IMR-90 (cell line): ENCODE measurements at regions not wholly inside any gene's neighbourhood (a gene's known extent, or its start where the extent isn't known, plus 50 kb on each side); places are given as distances from the start of the nearest gene placed in this dataset.
A peak's percentile ranks its signal among the peaks of the same experiment; 100 is the strongest.

Experiments used
- ATAC-seq: fragments of 200-7000 bp; cut with Tn5 transposase; 2 replicates; pipeline ENCODE4 v1.9.1; 2020; ENCODE audit warnings: low read depth, mild to moderate bottlenecking, moderate library complexity
- BruUV-seq: library from RNA; stranded (reverse); fragments of 400-500 nt; replicated peaks from 2 replicates; lab custom pipeline; 2021; lab: Mats Ljungman, UMichigan
- CTCF ChIA-PET: fragments of 300-600 bp; formaldehyde crosslinking; extraction: SDS; loops from one replicate; lab custom pipeline; 2021; ENCODE audit warnings: antibody characterized with exemption; lab: Yijun Ruan, JAX
- POLR2A ChIA-PET: fragments of 300-600 bp; sonication (Branson Sonifier 250); formaldehyde crosslinking; loops from one replicate; lab custom pipeline; 2022; ENCODE audit warnings: antibody characterized with exemption; ENCODE audit not compliant: unreplicated experiment; lab: Charles Lee
- DNase-seq: peaks from one replicate; pipeline ENCODE4 v3.0.0; 2013
- H2AFZ ChIP-seq: replicated peaks from 2 replicates; pipeline ENCODE3; 2013; ENCODE audit warnings: low read length, mild to moderate bottlenecking; ENCODE audit not compliant: poor library complexity
- H2AK5ac ChIP-seq: 2 replicates; pipeline ENCODE4 v1.6.1; 2013; ENCODE audit warnings: low read depth, low read length, inconsistent platforms
- H2AK9ac ChIP-seq: replicated peaks from 2 replicates; pipeline ENCODE3; 2013; ENCODE audit warnings: mild to moderate bottlenecking, low read depth, low read length, moderate library complexity; ENCODE audit not compliant: poor library complexity
- H2BK120ac ChIP-seq: 2 replicates; pipeline ENCODE4 v1.6.1; 2013; ENCODE audit warnings: low read depth, low read length, inconsistent platforms
- H2BK15ac ChIP-seq: 3 replicates; pipeline ENCODE4 v1.6.1; 2013; ENCODE audit warnings: low read depth, low read length, inconsistent platforms
- H2BK20ac ChIP-seq: 2 replicates; pipeline ENCODE4 v1.6.1; 2013; ENCODE audit warnings: low read depth, mild to moderate bottlenecking, inconsistent platforms, low read length, moderate library complexity
- H2BK5ac ChIP-seq: 2 replicates; pipeline ENCODE4 v1.6.1; 2013; ENCODE audit warnings: mild to moderate bottlenecking, low read depth, low read length, inconsistent platforms; ENCODE audit not compliant: poor library complexity, severe bottlenecking
- H3K14ac ChIP-seq: replicated peaks from 2 replicates; pipeline ENCODE4 v1.6.1; 2013; ENCODE audit warnings: low read depth, low read length, inconsistent platforms
- H3K18ac ChIP-seq: 2 replicates; pipeline ENCODE4 v1.6.1; 2013; ENCODE audit warnings: low read depth, low read length, control low read depth
- H3K23ac ChIP-seq: 2 replicates; pipeline ENCODE4 v1.6.1; 2013; ENCODE audit warnings: low read depth, low read length, inconsistent platforms
- H3K27ac ChIP-seq: 2 replicates; pipeline ENCODE4 v1.5.1; 2013; ENCODE audit warnings: mild to moderate bottlenecking, control low read depth, low read length; ENCODE audit not compliant: insufficient read depth
- H3K27me3 ChIP-seq: 2 replicates; pipeline ENCODE4 v1.6.1; 2013; ENCODE audit warnings: low read length; ENCODE audit not compliant: control insufficient read depth, insufficient read depth
- H3K36me3 ChIP-seq: 2 replicates; pipeline ENCODE4 v1.6.1; 2013; ENCODE audit warnings: low read length, mixed read lengths; ENCODE audit not compliant: control insufficient read depth, insufficient read depth
- H3K4ac ChIP-seq: 2 replicates; pipeline ENCODE4 v1.6.1; 2013; ENCODE audit warnings: low read depth, low read length, inconsistent platforms
- H3K4me1 ChIP-seq: 2 replicates; pipeline ENCODE4 v1.6.1; 2013; ENCODE audit warnings: low read length, mixed read lengths; ENCODE audit not compliant: control insufficient read depth, insufficient read depth
- H3K4me2 ChIP-seq: 2 replicates; pipeline ENCODE4 v1.6.1; 2013; ENCODE audit warnings: low read depth, mild to moderate bottlenecking, control low read depth, low read length, moderate library complexity
- H3K4me3 ChIP-seq: 2 replicates; pipeline ENCODE4 v1.5.1; 2013; ENCODE audit warnings: low read depth, mild to moderate bottlenecking, control low read depth, low read length, moderate library complexity; ENCODE audit not compliant: insufficient read depth
- H3K56ac ChIP-seq: 2 replicates; pipeline ENCODE4 v1.6.1; 2013; ENCODE audit warnings: low read length, inconsistent platforms; ENCODE audit not compliant: insufficient read depth; ENCODE audit errors: extremely low read depth
- H3K79me1 ChIP-seq, 2 experiments: 2 replicates each; pipeline ENCODE4 v1.6.1; 2013; ENCODE audit warnings: low read length in 2 of 2, inconsistent platforms in 1 of 2, low read depth in 1 of 2
- H3K9ac ChIP-seq: 2 replicates; pipeline ENCODE4 v1.6.1; 2013; ENCODE audit warnings: low read depth, low read length, control low read depth
- H3K9me1 ChIP-seq: 2 replicates; pipeline ENCODE4 v1.6.1; 2013; ENCODE audit warnings: low read length, inconsistent platforms; ENCODE audit not compliant: insufficient read depth
- H3K9me3 ChIP-seq: 2 replicates; pipeline ENCODE4 v1.6.1; 2013; ENCODE audit warnings: low read length; ENCODE audit not compliant: control insufficient read depth, insufficient read depth
- H4K20me1 ChIP-seq: 2 replicates; pipeline ENCODE4 v1.6.1; 2013; ENCODE audit warnings: low read length, inconsistent platforms; ENCODE audit not compliant: insufficient read depth
- H4K5ac ChIP-seq: 2 replicates; pipeline ENCODE4 v1.6.1; 2013; ENCODE audit warnings: mild to moderate bottlenecking, low read depth, low read length, control low read depth
- H4K8ac ChIP-seq, 2 experiments: 2 replicates each; pipeline ENCODE4 v1.6.1; 2013; ENCODE audit warnings: low read depth in 2 of 2, low read length in 2 of 2, control low read depth in 1 of 2, inconsistent platforms in 1 of 2
- H4K91ac ChIP-seq: 2 replicates; pipeline ENCODE4 v1.6.1; 2013; ENCODE audit warnings: low read depth, low read length, inconsistent platforms; ENCODE audit not compliant: insufficient read depth
- BHLHE40 ChIP-seq: fragments of 150-350 bp; IDR thresholded peaks from 2 replicates; pipeline ENCODE4 v1.6.1; 2016; ENCODE audit warnings: mild to moderate bottlenecking, low read depth, low read length
- CEBPB ChIP-seq: IDR thresholded peaks from 2 replicates; pipeline ENCODE4 v1.6.1; 2012; ENCODE audit warnings: low read depth, low read length, improper control_type of control experiment
- CHD1 ChIP-seq: IDR thresholded peaks from 2 replicates; pipeline ENCODE4 v1.6.1; 2012; ENCODE audit warnings: low read depth, low read length, improper control_type of control experiment
- CTCF ChIP-seq: conservative IDR thresholded peaks from 2 replicates; pipeline ENCODE4 v1.5.1; 2012; ENCODE audit warnings: mild to moderate bottlenecking, low read depth, low read length, improper control_type of control experiment
- ELK1 ChIP-seq: fragments of 150-350 bp; IDR thresholded peaks from 2 replicates; pipeline ENCODE4 v1.6.1; 2016; ENCODE audit warnings: low read depth, mild to moderate bottlenecking, low read length, moderate library complexity, borderline replicate concordance
- FOS ChIP-seq: fragments of 150-350 bp; IDR thresholded peaks from 2 replicates; pipeline ENCODE4 v1.6.1; 2016; ENCODE audit warnings: low read depth, low read length
- MAFK ChIP-seq: IDR thresholded peaks from 2 replicates; pipeline ENCODE4 v1.6.1; 2012; ENCODE audit warnings: low read depth, low read length, improper control_type of control experiment
- MAZ ChIP-seq: IDR thresholded peaks from 2 replicates; pipeline ENCODE4 v1.6.1; 2012; ENCODE audit warnings: low read depth, mild to moderate bottlenecking, low read length, improper control_type of control experiment, moderate library complexity, borderline replicate concordance
- MXI1 ChIP-seq: IDR thresholded peaks from 2 replicates; pipeline ENCODE4 v1.6.1; 2012; ENCODE audit warnings: low read depth, mild to moderate bottlenecking, low read length, moderate library complexity, borderline replicate concordance
- NFE2L2 ChIP-seq: fragments of 150-350 bp; IDR thresholded peaks from 2 replicates; pipeline ENCODE4 v1.6.1; 2016; ENCODE audit warnings: low read depth, mild to moderate bottlenecking, low read length
- POLR2A ChIP-seq: IDR thresholded peaks from 2 replicates; pipeline ENCODE4 v1.6.1; 2012; ENCODE audit warnings: mild to moderate bottlenecking, low read depth, low read length
- RAD21 ChIP-seq: IDR thresholded peaks from 2 replicates; pipeline ENCODE4 v1.6.1; 2012; ENCODE audit warnings: low read length, improper control_type of control experiment
- RCOR1 ChIP-seq: IDR thresholded peaks from 2 replicates; pipeline ENCODE4 v1.6.1; 2012; ENCODE audit warnings: mild to moderate bottlenecking, low read length, improper control_type of control experiment; ENCODE audit not compliant: insufficient replicate concordance
- RFX5 ChIP-seq: IDR thresholded peaks from 2 replicates; pipeline ENCODE4 v1.8.0; 2012; ENCODE audit warnings: low read depth, mild to moderate bottlenecking, low read length, moderate library complexity
- SMC3 ChIP-seq: fragments of 150-350 bp; IDR thresholded peaks from 2 replicates; pipeline ENCODE4 v1.6.1; 2016; ENCODE audit warnings: low read depth, mild to moderate bottlenecking, antibody characterized with exemption, low read length, moderate library complexity
- USF2 ChIP-seq: fragments of 150-350 bp; IDR thresholded peaks from 2 replicates; pipeline ENCODE4 v1.6.1; 2017; ENCODE audit warnings: mild to moderate bottlenecking, antibody characterized with exemption, low read length, low read depth
- WGBS, 2 experiments: methylation state at CpG; one replicate each; pipeline versions ENCODE4 v1.1.5 to v1.1.7; 2013; ENCODE audit warnings: missing lambda C conversion rate in 2 of 2; ENCODE audit not compliant: insufficient read length in 1 of 2; ENCODE audit errors: extremely low coverage in 2 of 2; 5-methylcytosine and 5-hydroxymethylcytosine counted together
- dilution Hi-C: fragments of 300-500 bp; cut with HindIII; formaldehyde crosslinking; loops from one replicate; pipeline ENCODE4 v1.14.3; 2018; ENCODE audit warnings: low sequenced_read_pairs; ENCODE audit not compliant: unreplicated experiment
- in situ Hi-C: fragments of 300-500 bp; cut with MboI; formaldehyde crosslinking; loops from 3 replicates; pipeline ENCODE4 v1.14.3; 2019; ENCODE audit warnings: low sequenced_read_pairs, inconsistent platforms, mixed read lengths
- intact Hi-C: fragments of 100-400 bp; cut with micrococcal nuclease; formaldehyde crosslinking; loops from 2 replicates; pipeline ENCODE4 v1.10.0; 2022

- Histone ChIP-seq H3K36me3 (no peaks in the 10 kb centered on the region), H4K91ac (no peak overlapping the region), H2AFZ (no peak overlapping the region), H3K56ac (no peak overlapping the region), H3K18ac (no peak overlapping the region), H3K79me1 (no peaks in the 10 kb centered on the region), H3K4me3 (no peak overlapping the region), H4K5ac (no peak overlapping the region), H3K4ac (no peak overlapping the region), H3K9ac (no peak overlapping the region), H3K27ac (no peak overlapping the region), H2BK5ac (no peak overlapping the region), H3K4me1 (no peaks in the 10 kb centered on the region), H4K8ac (no peak overlapping the region), H3K27me3 (no peaks in the 10 kb centered on the region; the same call in 1 of the 2 replicates), H3K9me1 (no peaks in the 10 kb centered on the region), H2BK120ac (no peak overlapping the region), H3K23ac (no peak overlapping the region), H2BK15ac (no peak overlapping the region), H2AK5ac (no peak overlapping the region), H3K9me3 (no peaks in the 10 kb centered on the region; the same call in 1 of the 2 replicates), H3K4me2 (no peak overlapping the region), H3K14ac (no peak overlapping the region), H2AK9ac (no peak overlapping the region), H4K20me1 (no peaks in the 10 kb centered on the region), H2BK20ac (no peak overlapping the region)
- WGBS, 2 experiments, result 78% methylated on average over 1 of the region's 1 CpG; no CpG with 5 or more reads in 1 of the 2 experiments
- ATAC-seq, result no peak
- in situ Hi-C loops, result no loop called here
- ChIA-PET CTCF (no interaction called here), POLR2A (no interaction called here)
- BruUV-seq, result no TSS peak
- peak; percentile 19 for DNase-seq
- dilution Hi-C loops, result no loop called here
- TF ChIP-seq CHD1 (no peak), USF2 (no peak), MAFK (no peak), NFE2L2 (no peak), RFX5 (no peak), FOS (no peak), ELK1 (no peak), POLR2A (no peak), RAD21 (no peak), SMC3 (no peak), BHLHE40 (no peak), CTCF (no peak), RCOR1 (no peak), MXI1 (no peak), MAZ (no peak), CEBPB (no peak)
- intact Hi-C loops, result no loop called here
Measured at GRCh38 chr2:70391988-70392387, 90.1 kb upstream of the FAM136A start.
